ENCODE measurements at regions not wholly inside any gene's neighbourhood (a gene's known extent, or its start where the extent isn't known, plus 50 kb on each side); places are given as distances from the start of the nearest gene placed in this dataset.

DNA sequence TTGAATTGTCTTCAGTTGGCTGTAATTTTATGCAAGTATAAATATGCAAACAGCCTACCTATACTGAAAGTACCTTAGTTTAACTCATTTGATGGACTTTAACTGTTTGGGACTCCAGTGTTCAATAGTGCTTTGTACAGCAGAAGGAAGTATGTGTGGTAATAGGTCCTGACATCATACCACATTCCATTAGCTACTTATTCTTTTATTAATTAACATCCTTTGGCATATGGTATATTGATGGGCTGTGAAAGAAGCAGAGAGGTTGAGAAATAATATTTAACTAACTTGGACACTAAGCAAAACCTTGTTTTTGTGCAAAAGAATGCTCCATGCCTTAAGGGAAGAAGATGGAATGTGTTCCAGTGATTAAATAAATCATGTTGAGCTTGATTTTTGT lies 97.6 kb upstream of the SEMA6A start:
- ChIA-PET POLR2A (no interaction called here), CTCF (no interaction called here)
- intact Hi-C loops (cut with micrococcal nuclease), result no loop called here

GRCh38 chr5:116671211-116671736 lies 96.7 kb upstream of the SEMA6A start:
- BruUV-seq (replicated peaks), result no TSS peak
- FAIRE-seq, result no peak

More for the DNA sequence above, 97.6 kb upstream of the SEMA6A start:
- Histone ChIP-seq H3K27me3 (ENCODE audit: control insufficient read depth in 2 of 2, insufficient read depth in 2 of 2, low read length in 2 of 2) (no peaks in the 10 kb centered on the region), H3K79me2 (ENCODE audit: control insufficient read depth, insufficient read depth, low read length) (no peaks in the 10 kb centered on the region), H3K4me2 (ENCODE audit: insufficient read depth, low read length) (no peak overlapping the region), H3K9me3 (replicated peaks; ENCODE audit: control insufficient read depth, insufficient read depth, low read length) (no peaks in the 10 kb centered on the region), H3K9me1 (replicated peaks; ENCODE audit: control insufficient read depth, extremely low read depth, insufficient read depth, low read length) (no peaks in the 10 kb centered on the region), H3K36me3 (ENCODE audit: control insufficient read depth in 2 of 2, extremely low read depth in 1 of 2, insufficient read depth in 2 of 2, low read length in 2 of 2) (no peaks in the 10 kb centered on the region), H4K20me1 (replicated peaks; ENCODE audit: control insufficient read depth, extremely low read depth, insufficient read depth, low read length) (no peaks in the 10 kb centered on the region), H3K4me3 (replicated peaks in 1 of 3; ENCODE audit: insufficient read depth in 1 of 3, low read depth in 1 of 3, low read length in 3 of 3) (no peak overlapping the region), H3K9ac (replicated peaks; ENCODE audit: extremely low read depth, insufficient read depth, low read length) (no peak overlapping the region), H3K27ac (ENCODE audit: insufficient read depth, low read depth, low read length) (no peak overlapping the region), H2AFZ (ENCODE audit: low read depth, low read length) (no peak overlapping the region), H3K4me1 (ENCODE audit: control insufficient read depth, extremely low read depth, insufficient read depth, low read length) (no peaks in the 10 kb centered on the region)
- no peak for DNase-seq (ENCODE audit: low read depth, low spot score)
- BruUV-seq (replicated peaks), result no TSS peak
- TF ChIP-seq JUN (IDR thresholded peaks at IDR 0.05; ENCODE audit: borderline replicate concordance, insufficient read depth, insufficient read length, low read depth), result no peak
- TF ChIP-seq, protein P1, sequence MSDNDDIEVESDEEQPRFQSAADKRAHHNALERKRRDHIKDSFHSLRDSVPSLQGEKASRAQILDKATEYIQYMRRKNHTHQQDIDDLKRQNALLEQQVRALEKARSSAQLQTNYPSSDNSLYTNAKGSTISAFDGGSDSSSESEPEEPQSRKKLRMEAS (IDR thresholded peaks at IDR 0.05; ENCODE audit: insufficient read depth, insufficient read length), result no peak
- dilution Hi-C loops (cut with MboI; ENCODE audit: extremely low pct_ligation_motif_present, low sequenced_read_pairs), result no loop called here
- FAIRE-seq, result no peak

More at GRCh38 chr5:116671211-116671736, 96.7 kb upstream of the SEMA6A start:
- H4K20me1 ChIP-seq (replicated peaks; ENCODE audit: control insufficient read depth, extremely low read depth, insufficient read depth, low read length), result no peaks in the 10 kb centered on the region
- no peaks in the 10 kb centered on the region for H3K36me3 ChIP-seq (ENCODE audit: control insufficient read depth in 2 of 2, extremely low read depth in 1 of 2, insufficient read depth in 2 of 2, low read length in 2 of 2)
- no peak overlapping the region for H3K9ac ChIP-seq (replicated peaks; ENCODE audit: extremely low read depth, insufficient read depth, low read length)
- intact Hi-C loops (cut with micrococcal nuclease), result no loop called here
- no peaks in the 10 kb centered on the region for H3K27me3 ChIP-seq (ENCODE audit: control insufficient read depth in 2 of 2, insufficient read depth in 2 of 2, low read length in 2 of 2)
- ChIA-PET POLR2A (no interaction called here), CTCF (no interaction called here)
- H3K4me3 ChIP-seq (replicated peaks in 1 of 3; ENCODE audit: insufficient read depth in 1 of 3, low read depth in 1 of 3, low read length in 3 of 3), result no peak overlapping the region
- H3K9me1 ChIP-seq (replicated peaks; ENCODE audit: control insufficient read depth, extremely low read depth, insufficient read depth, low read length), result no peaks in the 10 kb centered on the region
- TF ChIP-seq MYC (IDR thresholded peaks at IDR 0.05; ENCODE audit: low read depth, low read length) (no peak), JUN (IDR thresholded peaks at IDR 0.05; ENCODE audit: borderline replicate concordance, insufficient read depth, insufficient read length, low read depth) (no peak), GATA2 (IDR thresholded peaks at IDR 0.05; ENCODE audit: insufficient read depth, insufficient read length, low read depth, low read length) (no peak), CTCF (IDR thresholded peaks at IDR 0.05; ENCODE audit: extremely low read depth in 1 of 2, insufficient read depth in 1 of 2, low read depth in 1 of 2, low read length in 2 of 2) (no peak), FOS (IDR thresholded peaks at IDR 0.05; ENCODE audit: borderline replicate concordance, insufficient read depth, low read length) (no peak), POLR2AphosphoS5 (IDR thresholded peaks at IDR 0.05; ENCODE audit: insufficient read depth, low read depth, low read length) (no peak), EZH2 (IDR thresholded peaks at IDR 0.05; ENCODE audit: borderline replicate concordance, low read depth, low read length, severe bottlenecking) (no peak), POLR2A (IDR thresholded peaks at IDR 0.05; ENCODE audit: low read depth, low read length) (no peak)
- TF ChIP-seq, protein P1 (IDR thresholded peaks at IDR 0.05; ENCODE audit: insufficient read depth, insufficient read length), result no peak
- no peaks in the 10 kb centered on the region for H3K9me3 ChIP-seq (replicated peaks; ENCODE audit: control insufficient read depth, insufficient read depth, low read length)
- H3K79me2 ChIP-seq (ENCODE audit: control insufficient read depth, insufficient read depth, low read length), result no peaks in the 10 kb centered on the region
- dilution Hi-C loops (cut with MboI; ENCODE audit: extremely low pct_ligation_motif_present, low sequenced_read_pairs), result no loop called here
- no peak for DNase-seq (ENCODE audit: low read depth, low spot score)
- H3K4me1 ChIP-seq (ENCODE audit: control insufficient read depth, extremely low read depth, insufficient read depth, low read length), result no peaks in the 10 kb centered on the region
- no peak overlapping the region for H3K4me2 ChIP-seq (ENCODE audit: insufficient read depth, low read length)
- H2AFZ ChIP-seq (ENCODE audit: low read depth, low read length), result no peak overlapping the region
- H3K27ac ChIP-seq (ENCODE audit: insufficient read depth, low read depth, low read length), result no peak overlapping the region
